ENCODE measurements at regions not wholly inside any gene's neighbourhood (a gene's known extent, or its start where the extent isn't known, plus 50 kb on each side); places are given as distances from the start of the nearest gene placed in this dataset.

GRCh38 chr12:127570387-127570786, 696.6 kb upstream of the TMEM132C start:
- TF ChIP-seq CTCF (IDR thresholded peaks at IDR 0.05; ENCODE audit: low read depth, low read length) (no peak), POLR2A (IDR thresholded peaks at IDR 0.05; ENCODE audit: extremely low read depth, insufficient read length) (no peak), MYC (IDR thresholded peaks at IDR 0.05; ENCODE audit: low read depth, low read length) (no peak), MAX (IDR thresholded peaks at IDR 0.05; ENCODE audit: low read depth, low read length) (no peak)
